Fibroblast of mammary gland (primary cell): ENCODE measurements at regions not wholly inside any gene's neighbourhood (a gene's known extent, or its start where the extent isn't known, plus 50 kb on each side); places are given as distances from the start of the nearest gene placed in this dataset.

ENCODE experiments used
- DNase-seq: peaks from one replicate; pipeline ENCODE4 v3.0.0-alpha.2; 2010; ENCODE audit warnings: low read depth
- H3K4me3 ChIP-seq: 2 replicates; pipeline ENCODE4 v1.5.1; 2011; ENCODE audit warnings: low read depth, mild to moderate bottlenecking, low read length, moderate library complexity; ENCODE audit not compliant: control insufficient read depth
- TF ChIP-seq, protein P1 (sequence below): conservative IDR thresholded peaks from 2 replicates; pipeline ENCODE4 v1.5.1; 2011; ENCODE audit warnings: low read depth, low read length, inconsistent platforms; ENCODE audit not compliant: control insufficient read depth, insufficient read depth

DNA sequence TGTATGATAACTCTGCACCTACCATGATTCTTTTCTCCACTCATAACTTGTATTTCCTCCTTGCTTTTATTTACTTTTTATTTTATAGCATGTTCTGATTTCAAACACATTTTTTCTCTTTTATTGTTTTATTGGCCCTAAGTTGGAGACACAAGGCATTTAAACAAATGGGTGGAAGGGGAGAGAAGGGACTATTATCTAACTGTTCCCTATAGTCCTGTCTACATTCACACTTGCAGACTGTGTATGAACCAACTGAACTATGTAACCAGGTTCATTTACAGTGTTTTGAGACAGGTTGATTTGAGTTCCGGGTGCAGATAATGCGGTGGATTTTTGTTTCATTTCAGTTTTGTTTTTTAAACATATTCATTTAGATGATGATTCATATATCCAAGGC, 830.6 kb upstream of the SEMA6A start:
- H3K4me3 ChIP-seq, result no peak overlapping the region
- DNase-seq, result no peak
- TF ChIP-seq, protein P1, sequence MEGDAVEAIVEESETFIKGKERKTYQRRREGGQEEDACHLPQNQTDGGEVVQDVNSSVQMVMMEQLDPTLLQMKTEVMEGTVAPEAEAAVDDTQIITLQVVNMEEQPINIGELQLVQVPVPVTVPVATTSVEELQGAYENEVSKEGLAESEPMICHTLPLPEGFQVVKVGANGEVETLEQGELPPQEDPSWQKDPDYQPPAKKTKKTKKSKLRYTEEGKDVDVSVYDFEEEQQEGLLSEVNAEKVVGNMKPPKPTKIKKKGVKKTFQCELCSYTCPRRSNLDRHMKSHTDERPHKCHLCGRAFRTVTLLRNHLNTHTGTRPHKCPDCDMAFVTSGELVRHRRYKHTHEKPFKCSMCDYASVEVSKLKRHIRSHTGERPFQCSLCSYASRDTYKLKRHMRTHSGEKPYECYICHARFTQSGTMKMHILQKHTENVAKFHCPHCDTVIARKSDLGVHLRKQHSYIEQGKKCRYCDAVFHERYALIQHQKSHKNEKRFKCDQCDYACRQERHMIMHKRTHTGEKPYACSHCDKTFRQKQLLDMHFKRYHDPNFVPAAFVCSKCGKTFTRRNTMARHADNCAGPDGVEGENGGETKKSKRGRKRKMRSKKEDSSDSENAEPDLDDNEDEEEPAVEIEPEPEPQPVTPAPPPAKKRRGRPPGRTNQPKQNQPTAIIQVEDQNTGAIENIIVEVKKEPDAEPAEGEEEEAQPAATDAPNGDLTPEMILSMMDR, result no peak

DNA sequence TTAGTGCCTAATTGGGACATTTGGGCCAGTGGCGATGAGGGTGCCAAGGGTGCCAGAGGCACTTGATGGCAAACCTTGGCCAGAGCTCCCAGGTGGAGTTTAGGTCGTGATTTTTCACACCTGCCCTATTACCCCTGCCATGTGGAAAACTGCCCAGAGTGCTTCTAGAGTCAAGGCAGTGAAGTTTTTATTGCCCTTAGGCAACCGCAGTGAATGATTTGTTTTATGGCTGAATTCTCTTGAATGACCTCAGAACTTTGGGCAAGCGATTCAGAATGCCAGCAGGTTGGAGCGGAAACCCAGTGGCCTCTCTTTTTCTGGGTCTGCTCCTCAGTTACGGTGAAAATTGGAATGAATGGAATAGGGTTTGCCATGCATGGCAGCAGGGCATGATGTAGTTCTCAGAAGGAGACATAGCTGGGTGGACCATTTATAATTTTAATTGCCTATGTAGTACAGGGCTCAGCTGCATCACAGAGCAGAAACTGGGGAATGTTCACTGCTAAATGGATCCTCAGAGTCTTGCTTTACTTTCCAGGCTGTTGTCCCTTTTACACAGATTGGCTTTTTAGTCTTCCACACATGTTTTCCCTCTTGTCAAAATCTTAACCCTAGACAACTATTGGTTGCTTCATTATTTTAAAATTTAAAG, 820.0 kb upstream of the SEMA6A start:
- H3K4me3 ChIP-seq, result no peak overlapping the region
- no peak for DNase-seq
- TF ChIP-seq, protein P1, result no peak

DNA sequence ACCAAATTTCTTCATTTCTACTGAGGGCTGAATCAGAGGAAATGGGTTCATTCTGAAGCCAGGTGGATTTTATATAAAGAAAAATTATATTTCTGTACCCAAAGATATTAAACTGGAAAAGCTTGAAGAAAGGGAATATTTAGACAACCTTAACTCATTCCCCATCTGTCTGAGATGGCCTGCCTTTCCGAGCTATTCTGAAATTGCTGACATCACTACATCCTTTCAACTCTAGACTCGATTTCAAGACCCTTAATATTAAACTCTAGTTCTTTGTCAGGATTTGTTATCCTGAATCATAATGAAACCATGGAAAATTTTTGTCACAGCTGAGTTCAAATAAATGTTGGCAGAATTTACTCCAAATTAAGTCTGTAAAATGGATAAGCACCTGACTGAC, 818.5 kb upstream of the SEMA6A start:
- TF ChIP-seq, protein P1, result no peak
- no peak overlapping the region for H3K4me3 ChIP-seq
- DNase-seq, result no peak

DNA sequence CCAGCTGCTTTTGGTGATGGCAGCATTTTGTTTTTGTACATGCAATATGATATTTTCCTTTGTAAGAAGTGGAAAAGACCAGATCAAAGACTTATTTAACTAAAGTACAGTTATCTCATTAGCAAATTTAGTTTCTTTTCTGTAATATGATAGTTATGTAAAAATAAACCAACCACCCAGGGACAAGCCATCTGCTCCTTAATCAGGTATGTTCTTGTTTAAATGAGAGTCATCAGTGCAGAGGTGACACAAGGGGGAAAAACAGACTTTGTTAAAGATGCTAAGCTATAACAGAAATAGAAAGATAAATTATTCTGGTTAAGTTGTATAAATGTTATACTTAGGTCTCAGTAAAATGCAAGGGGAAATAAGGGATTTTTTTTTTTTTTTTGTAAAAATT, 805.7 kb upstream of the SEMA6A start:
- no peak overlapping the region for H3K4me3 ChIP-seq
- no peak for DNase-seq
- TF ChIP-seq, protein P1, result no peak

DNA sequence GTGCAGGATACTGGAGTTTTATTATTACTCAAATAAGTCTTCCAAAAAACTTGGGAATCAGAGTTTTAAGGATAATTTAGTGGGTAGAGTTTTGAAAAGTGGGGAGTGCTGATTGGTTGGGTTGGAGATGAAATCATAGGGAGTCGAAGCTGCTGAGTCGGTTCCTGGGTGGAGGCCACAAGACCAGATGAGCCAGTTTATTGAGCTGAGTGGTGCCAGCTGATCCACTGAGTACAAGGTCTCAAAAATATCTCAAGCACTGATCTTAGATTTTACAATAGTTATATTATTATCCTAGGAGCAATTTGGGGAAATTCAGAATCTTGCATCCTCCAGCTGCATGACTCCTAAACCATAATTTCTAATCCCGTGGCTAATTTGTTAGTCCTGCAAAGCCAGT, 804.9 kb upstream of the SEMA6A start:
- no peak for DNase-seq
- TF ChIP-seq, protein P1, result no peak
- no peak overlapping the region for H3K4me3 ChIP-seq

DNA sequence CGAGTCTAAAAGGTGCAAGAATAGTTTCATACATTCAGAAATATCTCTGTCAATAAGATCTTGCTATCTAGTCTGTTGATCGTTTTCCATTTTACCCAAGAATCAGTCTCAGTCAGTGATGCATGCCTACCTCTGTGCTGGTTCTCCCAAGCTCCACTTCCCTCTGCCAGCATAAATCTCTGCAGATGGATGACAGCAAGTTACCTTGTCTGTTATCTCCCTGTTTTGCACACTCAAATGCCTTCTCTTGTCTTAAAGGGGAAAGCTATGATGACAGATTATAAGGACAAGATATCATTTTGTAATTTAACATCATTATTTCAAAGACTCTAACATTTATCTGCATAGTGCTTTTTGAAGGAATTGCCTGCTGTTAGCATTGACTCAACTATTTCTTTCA, 802.1 kb upstream of the SEMA6A start:
- H3K4me3 ChIP-seq, result no peak overlapping the region
- no peak for DNase-seq
- TF ChIP-seq, protein P1, result no peak

DNA sequence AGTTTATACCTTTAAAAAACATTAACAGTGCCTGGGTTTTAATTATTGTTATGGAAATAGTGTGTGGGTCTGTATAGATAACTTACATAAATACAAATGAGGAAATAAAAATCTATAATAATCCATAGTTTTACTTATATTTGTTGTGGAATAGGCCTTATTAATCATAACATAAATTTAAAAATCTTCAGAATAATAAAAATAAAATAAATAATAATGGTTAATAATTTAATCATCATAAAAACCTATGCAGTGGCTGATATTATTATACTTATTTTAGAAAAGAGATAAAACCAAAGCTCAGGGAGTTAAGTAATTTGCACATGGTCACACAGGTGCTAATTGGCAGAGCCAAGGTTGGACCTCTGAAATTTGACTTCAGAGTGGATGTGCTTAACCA, 785.3 kb upstream of the SEMA6A start:
- DNase-seq, result no peak
- TF ChIP-seq, protein P1, result no peak

More for the DNA sequence above, 785.3 kb upstream of the SEMA6A start:
- no peak overlapping the region for H3K4me3 ChIP-seq
